Fibroblast of the aortic adventitia (primary cell): ENCODE measurements at regions not wholly inside any gene's neighbourhood (a gene's known extent, or its start where the extent isn't known, plus 50 kb on each side); places are given as distances from the start of the nearest gene placed in this dataset.

Experiments used
- DNase-seq: peaks from one replicate; pipeline ENCODE4 v3.0.0-alpha.2; 2010; ENCODE audit warnings: low read depth
- H3K4me3 ChIP-seq: 2 replicates; pipeline ENCODE4 v1.5.1; 2011; ENCODE audit warnings: low read depth, mild to moderate bottlenecking, control low read depth, low read length, moderate library complexity
- CTCF ChIP-seq: IDR thresholded peaks from 2 replicates; pipeline ENCODE4 v1.5.1; 2011; ENCODE audit warnings: mild to moderate bottlenecking, low read length, control low read depth, inconsistent platforms; ENCODE audit not compliant: insufficient read depth

- no peak for DNase-seq
These were observed 220.7 kb downstream of the DRD1 start for GRCh38 chr5:175223291-175223690.

GRCh38 chr5:175222621-175223020 lies 221.4 kb downstream of the DRD1 start:
- no peak for DNase-seq
- TF ChIP-seq CTCF = no peak
- H3K4me3 ChIP-seq = no peak overlapping the region

More at GRCh38 chr5:175223291-175223690, 220.7 kb downstream of the DRD1 start:
- no peak for TF ChIP-seq CTCF
- no peak overlapping the region for H3K4me3 ChIP-seq

GRCh38 chr5:175220549-175220948 lies 223.4 kb downstream of the DRD1 start:
- DNase-seq = no peak
- no peak for TF ChIP-seq CTCF
- no peak overlapping the region for H3K4me3 ChIP-seq

- DNase-seq = peak; percentile 47
- H3K4me3 ChIP-seq = no peak overlapping the region
- no peak for TF ChIP-seq CTCF
These were observed 224.6 kb downstream of the DRD1 start for GRCh38 chr5:175219366-175219765.

GRCh38 chr5:175216991-175217390 lies 227.0 kb downstream of the DRD1 start:
- peak; percentile 80 for DNase-seq
- no peak for TF ChIP-seq CTCF
- H3K4me3 ChIP-seq = no peak overlapping the region

GRCh38 chr5:175215906-175216305 lies 228.1 kb downstream of the DRD1 start:
- no peak overlapping the region for H3K4me3 ChIP-seq
- no peak for DNase-seq
- no peak for TF ChIP-seq CTCF

GRCh38 chr5:175214152-175214551 lies 229.8 kb downstream of the DRD1 start:
- TF ChIP-seq CTCF = no peak
- peak; percentile 84 for DNase-seq
- H3K4me3 ChIP-seq = no peak overlapping the region
